Mammary epithelial cell (primary cell): ENCODE measurements at regions not wholly inside any gene's neighbourhood (a gene's known extent, or its start where the extent isn't known, plus 50 kb on each side); places are given as distances from the start of the nearest gene placed in this dataset.

Experiments used
- EZH2 ChIP-seq: IDR thresholded peaks from 2 replicates; pipeline ENCODE4 v1.6.1; 2012; ENCODE audit warnings: low read length, inconsistent platforms, borderline replicate concordance
- TF ChIP-seq, protein P1 (sequence below), 2 donors: IDR thresholded peaks in 1 of 2; conservative IDR thresholded peaks in 1 of 2; 2 replicates each; pipeline ENCODE4 v1.5.1; 2011 to 2012; ENCODE audit warnings: inconsistent platforms in 2 of 2, low read length in 2 of 2, mild to moderate bottlenecking in 2 of 2, control low read depth in 1 of 2, low read depth in 1 of 2; ENCODE audit not compliant: insufficient read depth in 1 of 2; ENCODE audit errors: extremely low read depth in 1 of 2

GRCh38 chr10:31124852-31125251 lies 93.2 kb upstream of the ZNF438 start:
- TF ChIP-seq, protein P1, sequence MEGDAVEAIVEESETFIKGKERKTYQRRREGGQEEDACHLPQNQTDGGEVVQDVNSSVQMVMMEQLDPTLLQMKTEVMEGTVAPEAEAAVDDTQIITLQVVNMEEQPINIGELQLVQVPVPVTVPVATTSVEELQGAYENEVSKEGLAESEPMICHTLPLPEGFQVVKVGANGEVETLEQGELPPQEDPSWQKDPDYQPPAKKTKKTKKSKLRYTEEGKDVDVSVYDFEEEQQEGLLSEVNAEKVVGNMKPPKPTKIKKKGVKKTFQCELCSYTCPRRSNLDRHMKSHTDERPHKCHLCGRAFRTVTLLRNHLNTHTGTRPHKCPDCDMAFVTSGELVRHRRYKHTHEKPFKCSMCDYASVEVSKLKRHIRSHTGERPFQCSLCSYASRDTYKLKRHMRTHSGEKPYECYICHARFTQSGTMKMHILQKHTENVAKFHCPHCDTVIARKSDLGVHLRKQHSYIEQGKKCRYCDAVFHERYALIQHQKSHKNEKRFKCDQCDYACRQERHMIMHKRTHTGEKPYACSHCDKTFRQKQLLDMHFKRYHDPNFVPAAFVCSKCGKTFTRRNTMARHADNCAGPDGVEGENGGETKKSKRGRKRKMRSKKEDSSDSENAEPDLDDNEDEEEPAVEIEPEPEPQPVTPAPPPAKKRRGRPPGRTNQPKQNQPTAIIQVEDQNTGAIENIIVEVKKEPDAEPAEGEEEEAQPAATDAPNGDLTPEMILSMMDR (conservative IDR thresholded peaks at IDR 0.05 in 1 of 2, IDR thresholded peaks at IDR 0.05 in 1 of 2; ENCODE audit: extremely low read depth in 1 of 2, insufficient read depth in 1 of 2, low read depth in 1 of 2, low read length in 2 of 2), result no peak
- TF ChIP-seq EZH2, result no peak
